A673 (cell line): ENCODE measurements at regions not wholly inside any gene's neighbourhood (a gene's known extent, or its start where the extent isn't known, plus 50 kb on each side); places are given as distances from the start of the nearest gene placed in this dataset.
A peak's percentile ranks its signal among the peaks of the same experiment; 100 is the strongest.

Experiments
- BruUV-seq: library from RNA; stranded (reverse); fragments of 400-500 nt; replicated peaks from 2 replicates; lab custom pipeline; 2021; lab: Mats Ljungman, UMichigan
- CTCF ChIA-PET: fragments of 300-600 bp; sonication (Branson Sonifier 250); formaldehyde crosslinking; loops from one replicate; lab custom pipeline; 2022; ENCODE audit warnings: antibody characterized with exemption; lab: Charles Lee
- POLR2A ChIA-PET: fragments of 300-600 bp; sonication (Branson Sonifier 250); formaldehyde crosslinking; loops from one replicate; lab custom pipeline; 2022; ENCODE audit warnings: antibody characterized with exemption; ENCODE audit not compliant: low non-redundant PET; lab: Charles Lee
- DNase-seq: peaks from one replicate; pipeline ENCODE4 v3.0.0-alpha.2; 2015; ENCODE audit warnings: low spot score
- H3K27ac ChIP-seq: fragments of 200-600 bp; sonication (generic); 2 replicates; pipeline ENCODE4 v1.5.1; 2016; ENCODE audit warnings: mixed run types, low read depth, mild to moderate bottlenecking, mixed read lengths, antibody characterized with exemption, low read length; ENCODE audit not compliant: poor library complexity, severe bottlenecking
- H3K27me3 ChIP-seq: fragments of 200-600 bp; sonication (generic); replicated peaks from 2 replicates; pipeline ENCODE4 v1.6.1; 2017; ENCODE audit warnings: mixed run types, low read depth, mild to moderate bottlenecking, mixed read lengths, antibody characterized with exemption, low read length; ENCODE audit not compliant: insufficient read depth, poor library complexity
- H3K36me3 ChIP-seq: fragments of 200-600 bp; sonication (generic); 2 replicates; pipeline ENCODE4 v1.6.1; 2016; ENCODE audit warnings: mixed run types, mild to moderate bottlenecking, mixed read lengths, antibody characterized with exemption, low read length; ENCODE audit not compliant: insufficient read depth, poor library complexity, severe bottlenecking
- H3K4me1 ChIP-seq: fragments of 200-600 bp; sonication (generic); 2 replicates; pipeline ENCODE4 v1.6.1; 2017; ENCODE audit warnings: mixed run types, mild to moderate bottlenecking, mixed read lengths, antibody characterized with exemption, low read length; ENCODE audit not compliant: insufficient read depth, poor library complexity, severe bottlenecking
- H3K4me3 ChIP-seq: fragments of 200-600 bp; sonication (generic); 2 replicates; pipeline ENCODE4 v1.5.1; 2016; ENCODE audit warnings: low read depth, mixed run types, mild to moderate bottlenecking, mixed read lengths, low read length; ENCODE audit not compliant: poor library complexity, severe bottlenecking
- H3K9me3 ChIP-seq: fragments of 200-600 bp; sonication (generic); 2 replicates; pipeline ENCODE4 v1.6.1; 2016; ENCODE audit warnings: mixed run types, low read depth, mild to moderate bottlenecking, mixed read lengths, antibody characterized with exemption, low read length; ENCODE audit not compliant: poor library complexity, severe bottlenecking
- CTCF ChIP-seq: fragments of 300-800, 200-600 bp; sonication (generic); conservative IDR thresholded peaks from 2 replicates; pipeline ENCODE4 v1.5.1; 2017; ENCODE audit warnings: low read depth, mild to moderate bottlenecking, antibody characterized with exemption, low read length, moderate library complexity, mixed read lengths
- EZH2 ChIP-seq: fragments of 200-600 bp; sonication (generic); IDR thresholded peaks from 2 replicates; pipeline ENCODE4 v1.6.1; 2017; ENCODE audit warnings: borderline replicate concordance, low read depth, mild to moderate bottlenecking, mixed read lengths, antibody characterized with exemption, low read length; ENCODE audit not compliant: poor library complexity, severe bottlenecking
- intact Hi-C: fragments of 100-400 bp; cut with micrococcal nuclease; formaldehyde crosslinking; loops from one replicate; pipeline ENCODE4 v1.10.0; 2022; ENCODE audit not compliant: unreplicated experiment

- no peak for TF ChIP-seq EZH2
- TF ChIP-seq CTCF = no peak
- no TSS peak for BruUV-seq
Observed at GRCh38 chr18:59085126-59085794, 54.4 kb upstream of the SEC11C start.

GRCh38 chr18:59085797-59086196 lies 53.9 kb upstream of the SEC11C start:
- Histone ChIP-seq H3K4me3 (no peak overlapping the region), H3K9me3 (no peaks in the 10 kb centered on the region), H3K27ac (no peak overlapping the region), H3K4me1 (peaks cover 28% of the 10 kb centered on the region), H3K27me3 (no peaks in the 10 kb centered on the region), H3K36me3 (no peaks in the 10 kb centered on the region)
- no TSS peak for BruUV-seq
- TF ChIP-seq EZH2 (no peak), CTCF (no peak)
- CTCF ChIA-PET = no interaction called here
- no peak for DNase-seq
- intact Hi-C loops = loop anchor here (2.0 kb wide), 1 partner anchor 317 kb away; no protein-coding TSS in a partner anchor
- POLR2A ChIA-PET = no interaction called here

More at GRCh38 chr18:59085126-59085794, 54.4 kb upstream of the SEC11C start:
- H3K9me3 ChIP-seq = no peaks in the 10 kb centered on the region
- H3K27ac ChIP-seq = peak overlapping the region; percentile 4
- H3K36me3 ChIP-seq = no peaks in the 10 kb centered on the region
- no peaks in the 10 kb centered on the region for H3K27me3 ChIP-seq
- POLR2A ChIA-PET = no interaction called here
- CTCF ChIA-PET = interaction anchor here (1.8 kb wide), 1 partner anchor 317 kb away, joined by 14 read pairs; no protein-coding TSS in a partner anchor
- no peak overlapping the region for H3K4me3 ChIP-seq
- peaks cover 28% of the 10 kb centered on the region for H3K4me1 ChIP-seq
- intact Hi-C loops = loop anchor here (2.0 kb wide), 1 partner anchor 318 kb away; no protein-coding TSS in a partner anchor
- no peak for DNase-seq

GRCh38 chr18:59086522-59086921 lies 53.2 kb upstream of the SEC11C start:
- BruUV-seq = no TSS peak
- ChIA-PET CTCF (no interaction called here), POLR2A (interaction anchor here (0.6 kb wide), 1 partner anchor 88 kb away, joined by 3 read pairs; no protein-coding TSS in a partner anchor)
- Histone ChIP-seq H3K27ac (no peak overlapping the region), H3K4me3 (no peak overlapping the region), H3K36me3 (no peaks in the 10 kb centered on the region), H3K4me1 (peaks cover 28% of the 10 kb centered on the region), H3K9me3 (no peaks in the 10 kb centered on the region), H3K27me3 (no peaks in the 10 kb centered on the region)
- TF ChIP-seq CTCF (no peak), EZH2 (no peak)
- no peak for DNase-seq
- intact Hi-C loops = no loop called here
